LNCaP clone FGC (cell line): ENCODE measurements at regions not wholly inside any gene's neighbourhood (a gene's known extent, or its start where the extent isn't known, plus 50 kb on each side); places are given as distances from the start of the nearest gene placed in this dataset.
"Not testable (repeated sequence)": the region's sequence is repeated elsewhere in the genome, so short reads cannot be mapped to it uniquely, and the experiment has no call there.

ENCODE experiments used
- DNase-seq: peaks from one replicate; pipeline ENCODE4 v3.0.0-alpha.2; 2011; ENCODE audit warnings: low read depth
- H3K4me3 ChIP-seq: 2 replicates; pipeline ENCODE4 v1.5.1; 2011; ENCODE audit warnings: mild to moderate bottlenecking, low read depth, low read length, control low read depth
- TF ChIP-seq, protein P1 (sequence below): IDR thresholded peaks from 2 replicates; pipeline ENCODE4 v1.5.1; 2012; ENCODE audit warnings: mild to moderate bottlenecking; ENCODE audit not compliant: control insufficient read depth, insufficient read depth; ENCODE audit errors: extremely low read depth

DNA sequence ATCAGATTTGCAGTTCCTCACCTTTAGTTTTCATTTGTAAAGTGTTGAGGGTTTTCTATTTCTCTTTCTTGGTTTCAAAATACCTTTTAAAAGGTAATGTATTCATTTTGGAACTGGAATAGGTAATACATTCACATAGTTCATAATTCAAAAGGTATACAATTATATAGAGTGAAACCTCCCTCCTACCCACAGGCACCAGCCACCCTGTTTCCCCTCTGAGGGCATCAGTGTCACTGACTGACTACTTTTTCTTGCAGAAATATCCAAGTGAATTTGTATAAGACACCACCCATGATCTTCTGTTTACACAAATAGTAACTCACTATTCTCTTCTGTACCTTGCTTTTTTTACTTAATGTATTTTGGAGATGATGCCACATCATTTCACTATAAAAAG is 139.6 kb upstream of the EGLN3 start:
- TF ChIP-seq, protein P1, sequence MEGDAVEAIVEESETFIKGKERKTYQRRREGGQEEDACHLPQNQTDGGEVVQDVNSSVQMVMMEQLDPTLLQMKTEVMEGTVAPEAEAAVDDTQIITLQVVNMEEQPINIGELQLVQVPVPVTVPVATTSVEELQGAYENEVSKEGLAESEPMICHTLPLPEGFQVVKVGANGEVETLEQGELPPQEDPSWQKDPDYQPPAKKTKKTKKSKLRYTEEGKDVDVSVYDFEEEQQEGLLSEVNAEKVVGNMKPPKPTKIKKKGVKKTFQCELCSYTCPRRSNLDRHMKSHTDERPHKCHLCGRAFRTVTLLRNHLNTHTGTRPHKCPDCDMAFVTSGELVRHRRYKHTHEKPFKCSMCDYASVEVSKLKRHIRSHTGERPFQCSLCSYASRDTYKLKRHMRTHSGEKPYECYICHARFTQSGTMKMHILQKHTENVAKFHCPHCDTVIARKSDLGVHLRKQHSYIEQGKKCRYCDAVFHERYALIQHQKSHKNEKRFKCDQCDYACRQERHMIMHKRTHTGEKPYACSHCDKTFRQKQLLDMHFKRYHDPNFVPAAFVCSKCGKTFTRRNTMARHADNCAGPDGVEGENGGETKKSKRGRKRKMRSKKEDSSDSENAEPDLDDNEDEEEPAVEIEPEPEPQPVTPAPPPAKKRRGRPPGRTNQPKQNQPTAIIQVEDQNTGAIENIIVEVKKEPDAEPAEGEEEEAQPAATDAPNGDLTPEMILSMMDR = no peak
- no peak for DNase-seq
- no peak overlapping the region for H3K4me3 ChIP-seq

DNA sequence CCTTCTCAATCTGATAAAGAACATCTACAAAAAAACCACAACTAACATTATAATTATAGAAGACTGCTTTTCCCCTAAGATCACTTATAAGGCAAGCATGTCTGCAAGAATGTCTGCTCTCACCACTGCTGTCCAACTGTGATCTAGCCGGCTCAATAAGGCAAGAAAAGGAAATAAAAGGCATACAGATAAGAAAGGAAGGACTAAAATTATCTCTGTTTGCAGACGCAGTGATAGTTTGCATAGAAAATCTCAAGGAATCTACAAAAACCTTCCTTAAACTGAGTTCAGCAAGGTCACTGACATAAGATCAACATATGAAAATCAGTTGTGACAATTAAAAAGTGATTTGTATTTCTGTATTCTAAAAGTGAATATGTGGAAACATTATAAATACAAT is 138.0 kb upstream of the EGLN3 start:
- H3K4me3 ChIP-seq = no peak overlapping the region
- TF ChIP-seq, protein P1 = no peak
- no peak for DNase-seq

DNA sequence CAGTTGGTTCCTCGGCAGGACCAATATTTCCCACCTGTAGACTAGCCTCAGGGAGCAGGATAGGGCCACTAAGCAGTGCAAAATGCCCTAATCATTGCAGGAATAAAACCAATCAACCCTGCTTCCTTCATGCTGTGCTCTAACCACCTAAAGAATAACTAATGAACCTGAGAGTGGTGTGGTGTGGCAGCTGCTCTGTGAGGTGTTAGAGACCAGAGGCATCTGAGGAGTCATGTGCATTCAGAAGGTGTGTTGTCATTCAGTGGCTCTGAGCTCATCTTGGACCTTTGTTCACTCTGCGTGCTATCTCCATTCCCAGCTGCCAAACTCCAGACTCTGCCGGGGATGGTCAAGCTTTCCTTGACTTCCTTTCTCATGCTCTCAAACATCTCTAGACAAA is 136.7 kb upstream of the EGLN3 start:
- TF ChIP-seq, protein P1 = no peak
- DNase-seq = no peak
- H3K4me3 ChIP-seq = no peak overlapping the region

DNA sequence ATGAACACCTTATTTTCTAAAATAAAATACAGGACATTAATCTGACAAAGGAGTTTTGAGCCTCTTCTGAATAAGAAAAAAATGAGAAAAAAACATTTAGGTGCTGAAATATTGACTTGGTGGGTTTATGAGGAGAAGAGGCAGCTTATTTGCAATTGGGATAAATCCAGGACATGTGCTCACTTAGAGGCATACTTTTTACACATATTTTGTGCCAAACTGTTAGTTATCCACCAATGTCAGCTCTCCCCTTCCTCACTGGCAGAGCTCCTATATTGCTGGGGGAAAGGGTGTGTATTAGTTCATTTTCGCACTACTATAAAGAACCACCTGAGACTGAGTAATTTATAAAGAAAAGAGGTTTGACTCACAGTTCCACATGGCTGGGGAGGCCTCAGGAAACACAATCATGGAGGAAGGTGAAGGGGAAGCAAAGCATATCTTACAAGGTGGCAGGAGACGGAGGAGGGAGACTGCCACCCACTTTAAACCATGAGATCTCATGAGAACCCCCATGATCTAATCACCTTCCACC is 135.4 kb upstream of the EGLN3 start:
- DNase-seq = no peak
- no peak overlapping the region for H3K4me3 ChIP-seq
- TF ChIP-seq, protein P1 = no peak

DNA sequence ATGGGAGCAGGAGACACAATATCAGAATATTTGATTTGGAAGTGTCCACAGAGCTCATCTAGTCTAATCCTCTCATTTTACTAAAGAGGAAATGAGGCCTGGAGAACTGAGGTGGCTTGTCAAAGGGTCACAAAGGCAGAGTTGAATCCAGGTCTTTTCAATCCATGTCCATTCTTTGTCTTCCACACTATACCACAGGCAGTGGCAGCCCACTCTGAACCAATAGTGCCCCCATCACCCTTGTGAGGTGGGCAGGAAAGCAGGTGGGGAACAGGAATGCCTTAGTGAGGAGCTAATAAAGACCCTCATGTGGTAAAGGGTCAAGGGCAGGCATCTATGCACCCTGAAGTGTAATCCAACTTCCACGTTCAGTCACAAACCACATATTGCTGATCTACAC is 134.8 kb upstream of the EGLN3 start:
- TF ChIP-seq, protein P1 = no peak
- no peak for DNase-seq
- H3K4me3 ChIP-seq = no peak overlapping the region

DNA sequence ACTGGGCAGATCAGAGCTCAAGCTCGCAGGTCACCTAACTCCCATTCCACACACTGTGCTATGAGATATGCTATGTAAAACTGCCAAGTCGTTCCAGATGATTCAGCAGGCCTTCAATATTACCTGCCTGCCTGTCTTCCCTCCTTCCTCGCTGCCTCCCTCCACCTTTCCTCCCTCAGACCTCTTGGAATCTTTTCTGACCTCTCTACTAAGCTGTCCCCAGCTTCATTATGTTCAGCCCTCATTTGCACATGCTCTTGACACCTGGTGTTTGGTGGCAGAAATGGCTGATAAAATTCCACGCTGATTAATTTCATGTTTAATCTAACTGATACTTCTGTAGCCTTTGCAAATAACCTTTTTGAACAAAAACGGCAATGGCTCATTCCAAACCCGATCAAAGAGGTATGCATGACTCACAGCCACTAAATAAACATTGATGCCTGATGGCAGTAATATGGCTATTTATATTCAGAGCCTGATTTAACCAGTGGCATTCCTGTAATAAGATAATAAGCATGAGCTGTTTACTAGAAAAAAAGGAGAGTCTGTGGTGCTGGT is 130.8 kb upstream of the EGLN3 start:
- H3K4me3 ChIP-seq = no peak overlapping the region
- TF ChIP-seq, protein P1 = no peak
- no peak for DNase-seq

DNA sequence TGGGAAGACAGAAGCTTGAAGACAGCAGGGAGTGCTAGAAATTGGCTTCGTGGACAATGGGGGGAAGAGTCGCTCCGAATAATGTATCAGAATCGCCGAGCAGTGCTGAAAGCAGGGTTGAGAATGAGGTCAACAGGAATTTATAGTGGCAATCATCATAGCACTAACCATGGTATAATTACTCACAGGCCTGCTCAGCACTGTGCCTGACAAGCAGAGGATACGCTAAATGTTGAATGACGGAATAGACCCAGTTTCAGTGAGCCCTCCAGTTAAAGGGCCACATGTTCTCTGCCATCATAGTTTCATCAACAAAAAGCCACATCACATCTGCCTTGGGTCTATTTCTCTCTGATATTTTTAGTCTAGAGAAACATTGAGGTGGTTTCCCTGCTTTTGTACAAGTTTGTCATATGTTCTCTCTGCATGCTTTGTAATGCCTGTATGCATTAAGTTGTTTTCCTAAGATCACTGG is 130.3 kb upstream of the EGLN3 start:
- no peak overlapping the region for H3K4me3 ChIP-seq
- no peak for DNase-seq
- TF ChIP-seq, protein P1 = no peak

DNA sequence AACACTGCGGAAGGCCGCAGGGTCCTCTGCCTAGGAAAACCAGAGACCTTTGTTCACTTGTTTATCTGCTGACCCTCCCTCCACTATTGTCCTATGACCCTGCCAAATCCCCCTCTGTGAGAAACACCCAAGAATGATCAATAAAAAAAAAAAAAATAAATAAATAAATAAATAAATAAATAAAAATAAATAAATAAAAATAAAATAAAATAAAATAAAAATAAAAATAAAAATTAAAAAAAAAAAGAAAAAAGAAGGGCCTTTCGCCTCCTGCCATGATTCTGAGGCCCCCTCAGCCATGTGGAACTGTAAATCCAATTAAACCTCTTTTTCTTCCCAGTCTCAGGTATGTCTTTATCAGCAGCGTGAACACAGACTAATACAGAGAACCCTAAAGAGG is 128.8 kb upstream of the EGLN3 start:
- H3K4me3 ChIP-seq, DNase-seq: not testable (repeated sequence)
